ENCODE measurements at regions not wholly inside any gene's neighbourhood (a gene's known extent, or its start where the extent isn't known, plus 50 kb on each side); places are given as distances from the start of the nearest gene placed in this dataset.

GRCh38 chr15:69946870-69947269 lies 150.8 kb downstream of the TLE3 start:
- WGBS, 2 donors = 90 to 92% methylated on average over 4 of the region's 4 CpGs
- no peak for TF ChIP-seq POLR2A (IDR thresholded peaks at IDR 0.05)
- TF ChIP-seq, protein P1, sequence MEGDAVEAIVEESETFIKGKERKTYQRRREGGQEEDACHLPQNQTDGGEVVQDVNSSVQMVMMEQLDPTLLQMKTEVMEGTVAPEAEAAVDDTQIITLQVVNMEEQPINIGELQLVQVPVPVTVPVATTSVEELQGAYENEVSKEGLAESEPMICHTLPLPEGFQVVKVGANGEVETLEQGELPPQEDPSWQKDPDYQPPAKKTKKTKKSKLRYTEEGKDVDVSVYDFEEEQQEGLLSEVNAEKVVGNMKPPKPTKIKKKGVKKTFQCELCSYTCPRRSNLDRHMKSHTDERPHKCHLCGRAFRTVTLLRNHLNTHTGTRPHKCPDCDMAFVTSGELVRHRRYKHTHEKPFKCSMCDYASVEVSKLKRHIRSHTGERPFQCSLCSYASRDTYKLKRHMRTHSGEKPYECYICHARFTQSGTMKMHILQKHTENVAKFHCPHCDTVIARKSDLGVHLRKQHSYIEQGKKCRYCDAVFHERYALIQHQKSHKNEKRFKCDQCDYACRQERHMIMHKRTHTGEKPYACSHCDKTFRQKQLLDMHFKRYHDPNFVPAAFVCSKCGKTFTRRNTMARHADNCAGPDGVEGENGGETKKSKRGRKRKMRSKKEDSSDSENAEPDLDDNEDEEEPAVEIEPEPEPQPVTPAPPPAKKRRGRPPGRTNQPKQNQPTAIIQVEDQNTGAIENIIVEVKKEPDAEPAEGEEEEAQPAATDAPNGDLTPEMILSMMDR (IDR thresholded peaks at IDR 0.05) = no peak
- Histone ChIP-seq H3K36me3 (no peaks in the 10 kb centered on the region), H3K4me3 (replicated peaks in 1 of 3) (no peak overlapping the region), H3K4me1 (no peaks in the 10 kb centered on the region), H3K27ac (no peak overlapping the region), H3K27me3 (no peaks in the 10 kb centered on the region), H3K9me3 (no peaks in the 10 kb centered on the region)
- intact Hi-C loops (cut with DNase I) = no loop called here
- DNase-seq = no peak

DNA sequence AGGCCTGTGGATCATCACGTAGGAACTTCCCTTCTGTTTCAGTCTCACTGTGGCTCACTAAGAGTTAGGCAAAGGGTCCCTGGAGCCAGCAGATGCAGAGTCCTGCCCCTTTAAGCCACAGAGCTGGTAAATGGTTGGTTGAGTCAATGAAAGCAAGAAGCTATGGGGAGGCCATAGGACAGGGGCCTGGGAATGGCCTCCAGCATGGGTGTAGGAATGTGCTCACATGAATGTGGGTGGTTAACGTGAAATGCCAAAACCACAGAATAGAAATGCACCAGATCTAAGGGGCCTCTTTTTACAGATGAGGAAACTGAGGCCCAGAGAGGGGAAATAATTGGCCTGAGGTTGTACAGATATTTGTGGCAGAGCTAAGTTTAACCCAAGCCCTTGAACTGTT lies 150.3 kb downstream of the TLE3 start:
- no peak overlapping the region for H3K27ac ChIP-seq
- no peaks in the 10 kb centered on the region for H3K9me3 ChIP-seq
- no peaks in the 10 kb centered on the region for H3K4me1 ChIP-seq
- H3K4me3 ChIP-seq (replicated peaks in 1 of 3) = no peak overlapping the region
- H3K36me3 ChIP-seq = no peaks in the 10 kb centered on the region
- TF ChIP-seq, protein P1 (IDR thresholded peaks at IDR 0.05) = no peak
- TF ChIP-seq POLR2A (IDR thresholded peaks at IDR 0.05) = no peak
- DNase-seq = no peak
- WGBS, 2 donors = 92 to 94% methylated on average over 2 of the region's 2 CpGs
- intact Hi-C loops (cut with DNase I) = no loop called here
- H3K27me3 ChIP-seq = no peaks in the 10 kb centered on the region

DNA sequence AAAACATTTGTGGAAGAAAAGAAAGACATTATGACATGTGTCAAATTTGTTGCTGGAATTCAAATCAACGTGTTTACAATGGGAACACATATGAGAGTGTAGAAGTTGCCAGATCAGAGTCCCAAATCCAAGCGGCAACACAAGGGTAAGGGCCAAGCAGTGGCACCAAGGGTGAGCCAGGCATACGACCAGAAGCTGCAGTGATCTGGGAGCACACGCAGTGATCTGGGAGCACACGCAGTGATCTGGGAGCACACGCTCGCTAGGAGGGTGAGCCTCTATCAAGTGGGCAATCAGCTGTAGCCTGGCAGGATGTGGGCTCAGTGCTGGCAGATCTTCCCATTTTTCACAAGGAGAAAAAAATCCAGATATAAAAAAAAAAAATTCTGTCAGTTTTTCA lies 148.2 kb downstream of the TLE3 start:
- Histone ChIP-seq H3K36me3 (no peaks in the 10 kb centered on the region), H3K9me3 (no peaks in the 10 kb centered on the region), H3K4me1 (no peaks in the 10 kb centered on the region), H3K27me3 (no peaks in the 10 kb centered on the region), H3K4me3 (replicated peaks in 1 of 3) (no peak overlapping the region), H3K27ac (no peak overlapping the region)
- 71 to 78% methylated on average over 7 of the region's 7 CpGs for WGBS, 2 donors
- TF ChIP-seq, protein P1 (IDR thresholded peaks at IDR 0.05) = no peak
- no peak for TF ChIP-seq POLR2A (IDR thresholded peaks at IDR 0.05)
- DNase-seq = peak in 1 of 2 donors; percentile 6
- intact Hi-C loops (cut with DNase I) = no loop called here

DNA sequence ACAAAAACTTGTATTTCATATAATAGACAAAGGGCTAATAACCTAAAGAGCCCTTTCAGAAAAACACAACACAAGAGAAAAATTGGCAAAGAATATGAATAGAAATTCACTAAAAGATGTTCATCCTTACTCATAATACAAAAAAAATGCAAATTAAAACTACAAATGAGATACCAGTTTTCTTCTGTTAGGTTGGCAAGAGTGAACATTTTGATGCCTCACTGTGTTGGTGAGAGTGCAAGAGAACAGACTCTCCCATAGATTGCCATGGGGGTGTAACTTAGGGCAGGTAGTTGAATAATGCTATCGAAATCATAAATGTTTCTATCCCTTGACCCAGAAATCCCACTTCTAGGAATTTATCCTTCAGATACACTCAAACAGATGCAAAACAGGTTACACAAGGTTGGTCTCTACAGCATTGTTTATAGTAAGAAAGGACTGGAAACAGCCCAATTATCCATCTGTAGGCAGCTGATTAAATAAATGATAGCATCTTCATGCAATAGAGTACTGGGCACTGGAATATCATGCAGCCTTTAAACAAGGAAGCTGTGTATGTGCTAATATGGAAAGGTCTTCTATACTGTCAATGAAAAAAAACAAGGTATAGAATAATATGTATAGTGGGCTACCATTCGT lies 146.3 kb downstream of the TLE3 start:
- 79 to 89% methylated on average over 2 of the region's 2 CpGs for WGBS, 2 donors
- no peaks in the 10 kb centered on the region for H3K36me3 ChIP-seq
- no peak overlapping the region for H3K4me3 ChIP-seq (replicated peaks in 1 of 3)
- H3K27me3 ChIP-seq = no peaks in the 10 kb centered on the region
- H3K9me3 ChIP-seq = no peaks in the 10 kb centered on the region
- H3K4me1 ChIP-seq = no peaks in the 10 kb centered on the region
- TF ChIP-seq, protein P1 (IDR thresholded peaks at IDR 0.05) = no peak
- no peak for TF ChIP-seq POLR2A (IDR thresholded peaks at IDR 0.05)
- intact Hi-C loops (cut with DNase I) = no loop called here
- no peak for DNase-seq
- H3K27ac ChIP-seq = no peak overlapping the region

DNA sequence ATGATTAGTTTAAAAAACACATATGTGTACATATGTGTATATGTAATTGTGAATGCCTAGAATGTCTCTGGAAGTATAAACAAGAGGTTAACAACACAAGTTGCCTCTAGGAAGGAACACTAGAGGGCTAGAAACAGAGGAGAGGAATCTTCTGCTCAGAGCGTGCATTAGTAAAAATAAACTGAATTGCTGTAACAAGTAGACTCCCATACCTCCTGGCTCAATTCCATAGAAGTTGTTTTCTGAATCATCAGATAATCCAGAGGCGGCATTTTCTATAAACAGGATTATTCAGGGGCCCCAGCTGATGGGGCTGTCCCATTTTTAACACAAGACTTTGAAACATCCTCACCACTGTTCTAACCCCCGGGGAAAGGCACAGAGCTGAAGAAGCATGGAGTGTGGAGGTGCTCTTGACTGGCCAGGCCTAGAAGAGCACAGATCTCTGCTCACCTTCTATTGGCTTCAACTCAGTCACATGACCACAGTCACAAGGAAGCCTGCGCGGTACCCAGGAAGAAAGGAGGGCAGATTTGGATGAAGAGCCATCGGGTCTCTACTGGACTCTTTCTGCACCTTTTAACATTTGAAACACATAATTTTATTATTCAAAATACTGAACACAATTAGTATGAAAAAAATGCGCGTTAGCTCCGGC lies 145.7 kb downstream of the TLE3 start:
- no peak overlapping the region for H3K4me3 ChIP-seq (replicated peaks in 1 of 3)
- WGBS, 2 donors = 87 to 88% methylated on average over 9 of the region's 9 CpGs

More for the DNA sequence above, 145.7 kb downstream of the TLE3 start:
- H3K4me1 ChIP-seq = no peaks in the 10 kb centered on the region
- intact Hi-C loops (cut with DNase I) = no loop called here
- H3K36me3 ChIP-seq = no peaks in the 10 kb centered on the region
- no peak overlapping the region for H3K27ac ChIP-seq
- H3K9me3 ChIP-seq = no peaks in the 10 kb centered on the region
- no peaks in the 10 kb centered on the region for H3K27me3 ChIP-seq
- TF ChIP-seq, protein P1 (IDR thresholded peaks at IDR 0.05) = no peak
- no peak for DNase-seq

All from thyroid gland (tissue), 4 donors.